Small intestine (tissue), 7 donors: ENCODE measurements at regions not wholly inside any gene's neighbourhood (a gene's known extent, or its start where the extent isn't known, plus 50 kb on each side); places are given as distances from the start of the nearest gene placed in this dataset.
A peak's percentile ranks its signal among the peaks of the same experiment; 100 is the strongest.

Source experiments
- DNase-seq, 2 donors: peaks; one replicate each; pipeline versions ENCODE4 v3.0.0 to v3.0.0-alpha.2; 2013
- FAIRE-seq: peaks from 2 replicates; lab custom pipeline; 2012; peaks lifted over from hg19 to GRCh38; lab: Jason Lieb, UNC
- H3K27ac ChIP-seq, 3 donors: one replicate each; pipeline ENCODE4 v1.5.1; 2013; ENCODE audit warnings: low read length in 2 of 3, mild to moderate bottlenecking in 2 of 3, control low read depth in 1 of 3, inconsistent platforms in 1 of 3, low read depth in 1 of 3, moderate library complexity in 1 of 3
- H3K27me3 ChIP-seq, 3 donors: one replicate each; pipeline ENCODE4 v1.6.1; 2013; ENCODE audit warnings: low read length in 3 of 3, inconsistent platforms in 1 of 3; ENCODE audit not compliant: control insufficient read depth in 3 of 3, insufficient read depth in 3 of 3
- H3K36me3 ChIP-seq, 3 donors: one replicate each; pipeline ENCODE4 v1.6.1; 2013; ENCODE audit warnings: low read length in 3 of 3, inconsistent platforms in 1 of 3, low read depth in 1 of 3, mild to moderate bottlenecking in 1 of 3, moderate library complexity in 1 of 3; ENCODE audit not compliant: control insufficient read depth in 3 of 3, insufficient read depth in 2 of 3
- H3K4me1 ChIP-seq, 3 donors: one replicate each; pipeline ENCODE4 v1.6.1; 2013; ENCODE audit warnings: low read length in 2 of 3, inconsistent platforms in 1 of 3, low read depth in 1 of 3, mild to moderate bottlenecking in 1 of 3, moderate library complexity in 1 of 3; ENCODE audit not compliant: control insufficient read depth in 3 of 3, insufficient read depth in 2 of 3
- H3K4me3 ChIP-seq, 3 donors: one replicate each; pipeline ENCODE4 v1.5.1; 2013; ENCODE audit warnings: low read length in 3 of 3, control low read depth in 1 of 3, inconsistent platforms in 1 of 3, low read depth in 1 of 3, mild to moderate bottlenecking in 1 of 3, moderate library complexity in 1 of 3
- H3K9me3 ChIP-seq, 2 donors: one replicate each; pipeline ENCODE4 v1.6.1; 2013; ENCODE audit warnings: low read depth in 1 of 2, low read length in 1 of 2; ENCODE audit not compliant: control insufficient read depth in 2 of 2, insufficient read depth in 1 of 2
- WGBS, 3 donors: extraction: QIAGEN DNeasy Blood & Tissue Kit; methylation state at CpG; one replicate each; pipeline ENCODE4 v1.1.7; 2013; 5-methylcytosine and 5-hydroxymethylcytosine counted together
- donor health status: healthy with polysubstance abuse.
- donor health status: control.
- donor health status: control.
- donor health status: Bipolar disorder and iron deficiency.
- donor health status: healthy.

- Histone ChIP-seq H3K9me3 (no peaks in the 10 kb centered on the region), H3K4me1 (no peaks in the 10 kb centered on the region), H3K36me3 (no peaks in the 10 kb centered on the region), H3K27me3 (no peaks in the 10 kb centered on the region), H3K4me3 (no peak overlapping the region), H3K27ac (no peak overlapping the region)
- FAIRE-seq (no peak), DNase-seq (no peak)
- 83 to 84% (median 83%) methylated on average over 7 of the region's 7 CpGs for WGBS, 3 donors
These were observed 267.7 kb downstream of the HAO1 start for GRCh38 chr20:7672571-7672970.

GRCh38 chr20:7673841-7674240, 266.4 kb downstream of the HAO1 start:
- no peak overlapping the region for H3K4me3 ChIP-seq
- DNase-seq (no peak), FAIRE-seq (no peak)
- H3K36me3 ChIP-seq = no peaks in the 10 kb centered on the region
- H3K4me1 ChIP-seq = no peaks in the 10 kb centered on the region
- H3K27ac ChIP-seq = no peak overlapping the region
- WGBS, 3 donors = 69 to 81% (median 71%) methylated on average over 2 of the region's 2 CpGs
- H3K9me3 ChIP-seq = no peaks in the 10 kb centered on the region
- H3K27me3 ChIP-seq = no peaks in the 10 kb centered on the region

GRCh38 chr20:7682916-7683315, 257.3 kb downstream of the HAO1 start:
- FAIRE-seq (no peak), DNase-seq (no peak)
- Histone ChIP-seq H3K4me3 (no peak overlapping the region), H3K9me3 (no peaks in the 10 kb centered on the region), H3K27me3 (no peaks in the 10 kb centered on the region), H3K27ac (no peak overlapping the region), H3K4me1 (no peaks in the 10 kb centered on the region), H3K36me3 (no peaks in the 10 kb centered on the region)
- WGBS, 3 donors = 70 to 81% (median 74%) methylated on average over 3 of the region's 3 CpGs

- FAIRE-seq (no peak), DNase-seq (no peak)
- Histone ChIP-seq H3K27me3 (no peaks in the 10 kb centered on the region), H3K27ac (no peak overlapping the region), H3K9me3 (no peaks in the 10 kb centered on the region), H3K4me1 (no peaks in the 10 kb centered on the region), H3K4me3 (no peak overlapping the region), H3K36me3 (no peaks in the 10 kb centered on the region)
These were observed 253.2 kb downstream of the HAO1 start for GRCh38 chr20:7687065-7687464.

- Histone ChIP-seq H3K36me3 (no peaks in the 10 kb centered on the region), H3K4me1 (no peaks in the 10 kb centered on the region), H3K4me3 (no peak overlapping the region), H3K9me3 (no peaks in the 10 kb centered on the region), H3K27ac (no peak overlapping the region), H3K27me3 (no peaks in the 10 kb centered on the region)
- FAIRE-seq = no peak
- WGBS, 3 donors = 83 to 91% (median 88%) methylated on average over 3 of the region's 3 CpGs
- no peak for DNase-seq
These were observed 251.1 kb downstream of the HAO1 start for GRCh38 chr20:7689151-7689550.

- DNase-seq = no peak
- no peak for FAIRE-seq
These were observed 248.5 kb downstream of the HAO1 start for GRCh38 chr20:7691647-7692269.

GRCh38 chr20:7692478-7692877, 247.8 kb downstream of the HAO1 start:
- Histone ChIP-seq H3K27me3 (no peaks in the 10 kb centered on the region), H3K4me3 (no peak overlapping the region), H3K27ac (no peak overlapping the region), H3K9me3 (no peaks in the 10 kb centered on the region), H3K36me3 (no peaks in the 10 kb centered on the region), H3K4me1 (no peaks in the 10 kb centered on the region)
- FAIRE-seq = no peak
- DNase-seq = peak in 1 of 2 donors; percentile 4
- WGBS, 3 donors = 15 to 56% (median 19%) methylated on average over 1 of the region's 1 CpG

More at GRCh38 chr20:7691647-7692269, 248.5 kb downstream of the HAO1 start:
- H3K27ac ChIP-seq = no peak overlapping the region
- no peaks in the 10 kb centered on the region for H3K36me3 ChIP-seq
- no peaks in the 10 kb centered on the region for H3K27me3 ChIP-seq
- no peak overlapping the region for H3K4me3 ChIP-seq
- H3K9me3 ChIP-seq = no peaks in the 10 kb centered on the region
- H3K4me1 ChIP-seq = no peaks in the 10 kb centered on the region
- 61 to 79% (median 66%) methylated on average over 4 of the region's 4 CpGs for WGBS, 3 donors

GRCh38 chr20:7693761-7694160, 246.5 kb downstream of the HAO1 start:
- H3K9me3 ChIP-seq = no peaks in the 10 kb centered on the region
- no peaks in the 10 kb centered on the region for H3K27me3 ChIP-seq
- H3K4me3 ChIP-seq = no peak overlapping the region
- no peak overlapping the region for H3K27ac ChIP-seq
- no peaks in the 10 kb centered on the region for H3K4me1 ChIP-seq
- FAIRE-seq (no peak), DNase-seq (no peak)
- no peaks in the 10 kb centered on the region for H3K36me3 ChIP-seq

- FAIRE-seq = no peak
These were observed 245.2 kb downstream of the HAO1 start for GRCh38 chr20:7695051-7695495.

More at GRCh38 chr20:7695051-7695495, 245.2 kb downstream of the HAO1 start:
- H3K36me3 ChIP-seq = no peaks in the 10 kb centered on the region
- no peak overlapping the region for H3K27ac ChIP-seq
- no peaks in the 10 kb centered on the region for H3K4me1 ChIP-seq
- no peaks in the 10 kb centered on the region for H3K9me3 ChIP-seq
- no peak for DNase-seq
- 67 to 78% (median 73%) methylated on average over 5 of the region's 5 CpGs for WGBS, 3 donors
- H3K27me3 ChIP-seq = no peaks in the 10 kb centered on the region
- H3K4me3 ChIP-seq = no peak overlapping the region
